ENCODE measurements at regions not wholly inside any gene's neighbourhood (a gene's known extent, or its start where the extent isn't known, plus 50 kb on each side); places are given as distances from the start of the nearest gene placed in this dataset.
"Not testable (repeated sequence)": the region's sequence is repeated elsewhere in the genome, so short reads cannot be mapped to it uniquely, and the experiment has no call there.

GRCh38 chr10:21463436-21463835 lies 62.0 kb downstream of the SKIDA1 start:
- no peak for DNase-seq

DNA sequence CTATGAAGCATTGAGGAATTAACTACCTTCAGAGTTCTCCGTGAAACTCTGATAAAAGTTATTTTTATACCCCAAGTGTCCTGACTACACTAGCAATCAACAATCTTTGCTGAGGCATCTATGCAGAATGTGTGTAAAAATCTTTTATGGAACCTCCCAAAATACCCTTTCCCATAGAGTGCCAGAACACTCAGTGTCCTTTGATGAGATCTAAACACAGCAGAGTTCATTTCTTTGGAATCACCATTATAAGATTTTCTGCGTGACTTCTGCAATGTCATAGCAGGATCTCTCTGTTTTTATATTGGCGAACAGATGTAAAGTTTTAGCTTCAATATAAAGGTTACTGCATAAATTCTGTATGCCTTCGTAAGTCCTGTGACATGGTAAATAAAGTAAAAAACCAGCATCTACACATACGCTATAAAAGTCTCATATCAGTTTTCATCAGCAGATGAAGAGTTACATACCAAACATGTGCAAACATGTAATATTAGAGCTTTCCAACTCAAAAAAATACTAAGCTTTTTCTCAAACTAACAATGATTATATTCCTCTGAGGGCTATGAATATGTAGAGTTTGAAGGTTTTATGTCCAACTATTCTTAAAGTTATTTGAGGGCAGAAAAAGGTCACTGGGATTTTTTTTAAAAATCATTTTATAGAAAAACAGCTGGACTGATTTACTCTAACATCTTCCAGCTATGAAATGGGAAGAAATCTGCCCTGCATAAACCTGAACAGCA lies 67.2 kb downstream of the SKIDA1 start:
- DNase-seq: peak; percentile 4

DNA sequence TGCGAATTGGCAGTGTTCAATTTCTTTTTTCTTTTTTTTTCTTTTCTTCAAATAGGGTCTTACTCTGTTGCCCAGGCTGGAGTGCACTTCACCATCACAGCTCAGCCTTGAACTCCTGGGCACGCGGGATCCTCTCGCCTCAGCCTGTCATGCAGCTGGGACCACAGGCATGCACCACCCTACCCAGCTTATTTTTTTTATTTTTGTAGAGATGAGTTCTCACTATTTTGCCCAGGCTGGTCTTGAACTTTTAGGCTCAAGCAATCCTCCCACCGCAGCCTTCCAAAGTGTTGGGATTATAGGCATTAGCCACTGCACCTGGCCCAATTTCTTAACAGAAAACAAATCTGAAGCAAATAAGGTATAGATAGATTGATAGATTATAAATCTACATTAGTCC lies 69.3 kb downstream of the SKIDA1 start:
- no peak for DNase-seq

GRCh38 chr10:21452203-21452602 lies 73.3 kb downstream of the SKIDA1 start:
- no peak for DNase-seq

DNA sequence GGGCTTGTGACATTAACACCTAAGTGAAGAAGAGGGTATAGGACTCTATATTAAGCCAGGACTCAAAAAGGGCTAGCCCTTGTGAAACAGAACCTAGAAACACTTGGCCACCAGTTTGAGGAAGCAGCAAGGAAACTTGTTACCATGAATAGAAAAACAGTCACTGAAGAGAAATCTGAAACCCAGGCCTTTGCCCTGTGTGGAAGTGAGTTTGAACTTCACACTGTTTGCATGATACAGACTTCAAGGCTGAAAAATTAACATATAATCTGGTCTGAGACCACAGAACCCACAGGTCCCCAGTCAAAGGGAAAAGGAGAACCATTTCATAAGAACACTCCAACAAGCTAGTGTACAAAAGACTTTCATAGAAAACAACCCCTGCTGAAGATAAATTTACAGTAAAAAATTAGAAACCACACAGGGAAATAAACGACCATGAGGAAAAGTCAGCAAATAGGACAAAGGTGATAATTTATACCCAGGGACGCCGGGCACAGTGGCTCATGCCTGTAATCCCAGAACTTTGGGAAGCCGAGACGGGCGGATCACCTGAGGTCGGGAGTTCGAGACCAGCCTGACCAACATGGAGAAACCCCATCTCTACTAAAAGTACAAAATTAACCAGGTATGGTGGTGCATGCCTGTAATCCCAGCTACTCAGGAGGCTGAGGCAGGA lies 76.1 kb downstream of the SKIDA1 start:
- DNase-seq: no peak

DNA sequence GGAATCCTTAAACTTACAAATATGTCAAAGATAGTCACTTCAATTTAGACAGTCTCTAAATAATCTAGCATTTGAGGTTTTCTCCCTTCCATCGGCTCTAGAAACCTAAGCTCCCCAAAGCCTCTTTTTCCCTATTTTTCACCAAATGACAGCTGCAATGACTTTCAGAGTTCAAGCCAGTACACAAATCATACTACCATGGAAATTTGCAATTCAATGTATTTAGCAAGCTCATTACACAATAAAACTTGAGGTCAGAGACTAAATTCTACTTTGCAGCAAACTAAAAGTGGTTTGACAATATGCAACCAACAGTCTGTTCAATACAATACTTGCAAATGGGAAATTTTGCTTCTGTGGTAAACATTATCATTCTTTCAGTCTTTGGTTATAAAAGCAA lies 80.3 kb downstream of the SKIDA1 start:
- no peak for DNase-seq

DNA sequence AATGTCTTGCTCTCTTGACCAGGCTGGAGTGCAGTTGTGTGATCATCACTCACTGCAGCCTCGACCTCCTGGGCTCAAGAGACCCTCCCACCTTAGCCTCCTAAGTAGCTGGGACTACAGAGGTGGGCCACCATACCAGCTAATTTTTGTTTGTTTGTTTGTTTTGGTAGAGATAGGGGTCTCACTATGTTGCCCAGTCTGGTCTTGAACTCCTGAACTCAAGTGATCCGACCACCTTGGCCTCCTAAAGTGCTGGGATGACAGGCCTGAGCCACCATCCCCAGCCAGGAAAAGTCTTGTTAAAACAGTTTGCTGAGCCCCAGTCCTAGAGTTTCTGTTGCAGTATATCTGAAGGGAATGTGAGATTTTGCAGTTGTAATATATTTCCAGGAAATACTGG lies 83.9 kb downstream of the SKIDA1 start:
- DNase-seq: no peak

DNA sequence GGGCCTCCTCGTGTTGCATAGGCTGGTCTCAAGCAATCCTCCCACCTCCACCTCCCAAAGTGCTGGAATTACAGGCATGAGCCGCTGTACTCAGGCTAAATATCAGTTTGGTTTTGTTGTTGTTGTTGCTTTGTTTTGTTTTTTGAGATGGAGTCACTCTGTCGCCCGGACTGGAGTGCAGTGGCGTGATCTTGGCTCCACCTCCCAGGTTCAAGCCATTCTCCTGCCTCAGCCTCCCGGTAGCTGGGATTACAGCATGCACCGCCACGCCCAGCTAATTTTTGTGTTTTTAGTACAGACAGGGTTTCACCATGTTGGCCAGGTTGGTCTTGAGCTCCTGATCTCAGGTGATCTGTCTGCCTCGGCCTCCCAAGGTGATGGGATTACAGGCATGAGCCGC lies 86.6 kb downstream of the SKIDA1 start:
- DNase-seq: not testable (repeated sequence)

GRCh38 chr10:21437770-21438382 lies 87.6 kb downstream of the SKIDA1 start:
- no peak for DNase-seq

- no peak for DNase-seq
Measured at GRCh38 chr10:21432266-21432665, 93.2 kb downstream of the SKIDA1 start.

- no peak for DNase-seq
Measured at GRCh38 chr10:21431799-21432198, 93.7 kb downstream of the SKIDA1 start.

DNA sequence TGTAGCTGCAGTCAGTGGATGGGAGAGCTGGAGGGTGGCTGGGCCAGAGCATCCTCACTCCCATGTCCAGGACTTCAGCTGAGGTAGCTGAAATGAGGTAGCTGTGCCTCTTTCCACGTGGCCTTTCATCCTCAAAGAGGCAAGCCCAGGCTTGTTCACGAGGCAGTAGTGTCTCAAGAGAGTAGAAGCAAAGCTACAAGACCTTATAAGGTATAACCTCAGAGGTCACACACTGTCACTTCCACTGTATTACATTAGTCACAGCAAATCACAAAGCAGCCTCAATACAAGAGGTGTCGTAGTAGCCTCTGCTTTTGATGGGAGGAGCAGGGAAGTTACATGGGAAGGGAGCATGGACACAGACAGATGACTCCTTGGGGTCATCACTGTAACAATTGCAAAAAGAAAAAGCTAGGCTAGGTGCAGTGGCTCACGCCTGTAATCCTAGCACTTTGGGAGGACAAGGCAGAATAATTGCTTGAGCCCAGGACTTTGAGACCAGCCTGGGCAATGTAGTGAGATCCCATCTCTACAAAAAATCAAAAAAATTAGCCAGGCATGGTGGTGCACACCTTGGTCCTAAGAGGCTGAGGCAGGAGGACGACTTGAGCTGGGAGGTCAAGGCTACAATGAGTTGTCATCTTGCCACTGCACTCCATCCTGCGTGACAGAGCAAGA lies 97.5 kb downstream of the SKIDA1 start:
- peak; percentile 31 for DNase-seq

DNA sequence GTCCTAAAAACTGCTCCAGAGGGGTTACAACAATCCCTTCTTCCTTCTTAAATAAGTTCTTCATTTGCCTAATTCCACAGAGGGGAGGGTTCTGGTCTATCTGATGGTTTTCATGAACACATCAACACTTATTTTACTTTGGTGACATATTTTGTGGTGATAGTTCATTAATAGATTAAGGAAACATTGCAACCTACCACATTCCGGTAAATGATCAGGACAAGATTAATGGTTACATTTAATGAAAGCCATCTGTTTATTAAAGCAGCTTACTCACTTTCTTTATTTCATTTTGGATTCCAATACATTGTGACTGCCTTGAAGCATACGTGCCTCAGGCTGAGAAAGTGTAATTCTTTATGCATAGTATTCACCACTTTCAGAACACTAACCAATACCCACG lies 101.0 kb downstream of the SKIDA1 start:
- DNase-seq: peak; percentile 92

- DNase-seq: no peak
Measured at GRCh38 chr10:21423850-21424249, 101.6 kb downstream of the SKIDA1 start.

DNA sequence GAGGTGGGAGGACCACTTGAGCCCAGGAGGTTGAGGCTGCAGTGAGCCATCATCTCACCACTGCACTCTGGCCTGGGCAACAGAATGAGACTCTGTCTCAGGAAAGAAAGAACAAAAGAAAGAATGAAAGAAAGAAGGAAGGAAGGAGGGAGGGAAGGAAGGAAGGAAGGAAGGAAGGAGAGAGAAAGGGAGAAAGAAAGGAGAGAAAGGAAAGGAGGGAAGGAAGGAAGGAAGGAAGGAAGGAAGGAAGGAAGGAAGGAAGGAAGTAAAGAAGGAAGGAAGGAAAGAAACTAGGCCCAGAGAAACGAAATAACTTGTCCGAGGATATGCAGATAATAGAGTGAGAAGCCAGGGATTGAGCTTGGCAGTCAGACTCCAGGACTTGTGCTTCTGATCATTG lies 102.1 kb downstream of the SKIDA1 start:
- no peak for DNase-seq

DNA sequence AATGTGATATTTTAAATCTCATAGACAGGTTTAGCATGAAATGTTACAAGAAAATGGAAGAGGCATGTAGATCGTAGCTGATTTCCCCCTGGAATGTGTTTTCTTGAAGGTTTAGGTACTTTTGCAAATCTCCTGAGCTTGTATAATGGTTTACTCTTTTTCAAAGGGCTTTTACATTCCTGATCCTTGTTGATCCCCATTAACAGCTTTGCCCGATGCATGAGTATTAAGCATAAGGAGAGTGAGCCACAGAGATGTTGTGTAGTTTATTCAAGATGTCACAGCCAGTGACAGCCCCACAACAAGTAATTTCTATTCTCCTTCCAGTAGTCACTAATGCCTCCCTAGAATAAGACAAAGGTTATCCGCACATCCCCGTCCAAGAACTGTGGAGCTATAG lies 103.7 kb downstream of the SKIDA1 start:
- DNase-seq: no peak

GRCh38 chr10:21421016-21421415 lies 104.5 kb downstream of the SKIDA1 start:
- no peak for DNase-seq

DNA sequence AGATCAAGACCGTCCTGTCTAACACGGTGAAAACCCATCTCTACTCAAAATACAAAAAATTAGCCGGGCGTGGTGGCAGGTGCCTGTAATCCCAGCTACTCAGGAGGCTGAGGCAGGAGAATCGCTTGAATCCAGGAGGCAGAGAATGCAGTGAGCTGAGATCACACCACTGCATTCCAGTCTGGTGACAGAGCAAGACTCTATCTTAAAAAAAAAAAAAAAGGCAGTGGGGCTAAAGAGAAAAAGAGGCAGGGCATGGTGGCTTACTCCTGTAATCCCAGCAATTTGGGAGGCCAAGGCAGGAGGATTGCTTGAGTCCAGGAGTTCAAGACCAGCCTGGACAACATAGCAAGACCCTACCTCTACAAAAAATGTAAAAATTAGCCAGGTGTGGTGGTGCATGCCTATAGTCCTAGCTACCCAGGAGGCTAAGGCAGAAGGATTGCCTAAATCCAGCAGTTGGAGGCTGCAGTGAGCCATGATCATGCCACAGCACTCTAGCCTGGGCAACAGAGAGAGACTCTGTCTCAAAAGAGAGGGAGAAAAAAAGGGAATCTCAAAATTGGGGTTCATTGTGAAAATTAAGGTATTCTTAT lies 106.4 kb downstream of the SKIDA1 start:
- peak; percentile 64 for DNase-seq

GRCh38 chr10:21417172-21417712 lies 108.2 kb downstream of the SKIDA1 start:
- DNase-seq: no peak

DNA sequence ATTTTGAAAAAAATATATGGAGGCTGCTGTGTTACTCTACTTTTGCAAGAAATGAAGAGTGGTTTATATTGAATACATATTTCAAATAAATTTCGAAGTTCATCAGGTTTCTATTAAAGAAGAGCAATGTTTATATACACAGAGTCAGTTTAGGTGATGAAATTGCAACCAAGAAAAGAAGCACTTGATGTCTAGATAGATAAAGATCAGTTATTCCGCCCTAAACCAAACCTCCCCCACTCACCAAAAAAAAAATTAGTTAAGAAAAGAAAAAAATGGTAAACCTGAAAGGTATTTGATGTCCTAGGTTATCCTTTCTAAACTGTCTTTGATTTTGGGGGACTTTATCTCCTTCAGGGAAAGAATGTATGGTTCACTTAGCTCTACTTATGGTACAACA lies 111.8 kb downstream of the SKIDA1 start:
- no peak for DNase-seq

DNA sequence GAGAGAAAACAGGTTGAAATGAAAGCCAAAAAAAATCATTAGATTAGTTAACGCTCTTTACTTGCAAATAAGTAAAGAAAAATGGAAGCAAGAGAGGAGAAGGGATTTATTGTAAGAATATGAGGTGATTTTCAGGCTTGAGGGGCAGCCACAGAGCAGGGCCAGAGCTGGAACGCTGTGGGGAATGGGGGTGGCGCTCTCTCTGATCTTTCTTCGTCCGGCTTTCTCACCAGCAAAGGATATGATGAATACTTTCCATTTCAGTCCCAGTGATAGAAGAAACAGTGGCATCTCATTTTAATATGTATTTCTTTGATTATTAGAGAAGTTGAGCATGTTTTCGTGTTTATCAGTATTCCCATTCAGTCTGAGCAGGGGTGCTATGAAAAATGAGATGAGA lies 112.2 kb downstream of the SKIDA1 start:
- DNase-seq: no peak

DNA sequence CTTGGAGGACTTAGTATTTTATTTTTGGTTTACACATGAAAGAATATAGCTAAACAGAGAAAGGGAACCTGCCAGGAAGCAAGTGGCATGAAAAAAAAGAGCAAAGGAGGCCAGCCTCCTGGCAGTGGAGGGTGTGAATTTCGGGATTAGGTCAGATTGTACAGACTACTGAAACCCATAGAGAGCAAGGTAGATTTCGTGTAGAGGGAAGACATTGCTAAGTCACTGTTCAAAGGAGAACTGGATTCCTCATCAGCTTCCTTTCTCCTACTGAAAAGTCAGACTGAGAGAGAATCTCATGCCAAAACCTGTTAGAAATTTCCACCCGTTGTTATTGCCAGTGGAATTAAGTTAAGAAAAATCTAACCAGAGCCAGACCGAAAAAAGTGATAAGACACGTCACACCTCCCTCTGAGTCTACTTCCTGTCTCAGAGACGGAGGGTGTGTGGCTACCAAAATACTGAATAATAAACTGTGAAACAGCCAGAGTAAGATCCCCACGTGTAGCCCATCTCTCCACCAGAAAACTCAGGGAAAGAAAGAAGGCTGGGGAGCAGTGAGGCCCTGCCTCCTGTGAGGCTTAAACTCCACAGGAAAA lies 118.8 kb downstream of the SKIDA1 start:
- DNase-seq: peak; percentile 65

- no peak for DNase-seq
Measured at GRCh38 chr10:21405981-21406380, 119.5 kb downstream of the SKIDA1 start.
